DND-41 (cell line): ENCODE measurements at regions not wholly inside any gene's neighbourhood (a gene's known extent, or its start where the extent isn't known, plus 50 kb on each side); places are given as distances from the start of the nearest gene placed in this dataset.

ENCODE experiments used
- CTCF ChIP-seq: IDR thresholded peaks from 2 replicates; pipeline ENCODE4 v1.5.1; 2012; ENCODE audit warnings: borderline replicate concordance, low read length, moderate library complexity, mild to moderate bottlenecking; ENCODE audit not compliant: poor library complexity, severe bottlenecking; ENCODE audit errors: extremely low read depth
- EZH2 ChIP-seq: IDR thresholded peaks from 3 replicates; pipeline ENCODE4 v1.6.1; 2012; ENCODE audit warnings: borderline replicate concordance, low read depth, mild to moderate bottlenecking, moderate library complexity, low read length, inconsistent platforms; ENCODE audit not compliant: severe bottlenecking

GRCh38 chr17:71634376-71634775, 486.4 kb upstream of the SOX9 start:
- TF ChIP-seq CTCF: no peak
- TF ChIP-seq EZH2: no peak
